Loucy (cell line): ENCODE measurements at regions not wholly inside any gene's neighbourhood (a gene's known extent, or its start where the extent isn't known, plus 50 kb on each side); places are given as distances from the start of the nearest gene placed in this dataset.

Experiments used
- EZH2phosphoT487 ChIP-seq: fragments of 200-600 bp; IDR thresholded peaks from 2 replicates; pipeline ENCODE4 v1.6.1; 2018; ENCODE audit warnings: antibody characterized with exemption, mild to moderate bottlenecking, moderate library complexity, borderline replicate concordance
- TF ChIP-seq, protein P1 (sequence below): fragments of 200-600 bp; sonication (generic); conservative IDR thresholded peaks from 2 replicates; pipeline ENCODE4 v1.5.1; 2014; ENCODE audit warnings: mild to moderate bottlenecking, antibody characterized with exemption, low read length

DNA sequence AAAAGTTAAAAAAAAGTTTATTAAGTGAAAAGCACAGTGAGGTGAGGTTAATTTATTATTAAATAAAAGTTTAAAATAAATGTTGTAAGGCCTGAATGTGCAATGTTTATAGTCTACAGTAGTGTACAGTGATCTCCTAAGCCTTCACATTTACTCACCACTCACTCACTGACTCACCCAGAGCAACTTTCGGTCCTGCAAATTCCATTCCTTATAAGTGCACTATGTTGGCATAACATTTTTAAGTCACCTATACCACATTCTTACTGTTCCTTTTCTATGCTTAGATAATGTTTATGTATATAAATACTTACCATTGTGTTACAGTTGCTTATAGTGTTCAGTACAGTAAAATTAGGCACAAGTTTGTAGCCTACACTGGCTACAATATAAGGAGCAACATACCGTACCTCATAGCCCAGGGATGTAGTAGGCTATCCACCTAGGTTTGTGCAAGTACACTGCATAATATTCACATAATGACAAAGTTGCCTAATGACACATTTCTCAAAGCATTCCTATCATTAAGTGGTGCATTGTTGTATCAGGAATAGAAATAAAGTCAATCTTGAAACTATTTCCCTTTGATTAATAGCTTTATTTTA lies 426.5 kb upstream of the BRINP3 start:
- TF ChIP-seq, protein P1, sequence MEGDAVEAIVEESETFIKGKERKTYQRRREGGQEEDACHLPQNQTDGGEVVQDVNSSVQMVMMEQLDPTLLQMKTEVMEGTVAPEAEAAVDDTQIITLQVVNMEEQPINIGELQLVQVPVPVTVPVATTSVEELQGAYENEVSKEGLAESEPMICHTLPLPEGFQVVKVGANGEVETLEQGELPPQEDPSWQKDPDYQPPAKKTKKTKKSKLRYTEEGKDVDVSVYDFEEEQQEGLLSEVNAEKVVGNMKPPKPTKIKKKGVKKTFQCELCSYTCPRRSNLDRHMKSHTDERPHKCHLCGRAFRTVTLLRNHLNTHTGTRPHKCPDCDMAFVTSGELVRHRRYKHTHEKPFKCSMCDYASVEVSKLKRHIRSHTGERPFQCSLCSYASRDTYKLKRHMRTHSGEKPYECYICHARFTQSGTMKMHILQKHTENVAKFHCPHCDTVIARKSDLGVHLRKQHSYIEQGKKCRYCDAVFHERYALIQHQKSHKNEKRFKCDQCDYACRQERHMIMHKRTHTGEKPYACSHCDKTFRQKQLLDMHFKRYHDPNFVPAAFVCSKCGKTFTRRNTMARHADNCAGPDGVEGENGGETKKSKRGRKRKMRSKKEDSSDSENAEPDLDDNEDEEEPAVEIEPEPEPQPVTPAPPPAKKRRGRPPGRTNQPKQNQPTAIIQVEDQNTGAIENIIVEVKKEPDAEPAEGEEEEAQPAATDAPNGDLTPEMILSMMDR, result no peak
- no peak for TF ChIP-seq EZH2phosphoT487
